ENCODE measurements at regions not wholly inside any gene's neighbourhood (a gene's known extent, or its start where the extent isn't known, plus 50 kb on each side); places are given as distances from the start of the nearest gene placed in this dataset.

- ATAC-seq (ENCODE audit: insufficient number of reproducible peaks, low FRiP score, low read depth) = no peak
Observed at GRCh38 chr18:78321402-78321801, 658.2 kb upstream of the SALL3 start.

GRCh38 chr18:78323453-78324197, 656.0 kb upstream of the SALL3 start:
- Histone ChIP-seq H3K36me3 (no peaks in the 10 kb centered on the region), H3K4me3 (no peak overlapping the region), H3K27me3 (replicated peaks; ENCODE audit: insufficient read depth) (no peaks in the 10 kb centered on the region), H3K9me3 (no peaks in the 10 kb centered on the region), H3K27ac (no peak overlapping the region), H3K4me1 (ENCODE audit: control insufficient read depth in 1 of 2, low read depth in 2 of 2) (no peaks in the 10 kb centered on the region)
- ATAC-seq (ENCODE audit: insufficient number of reproducible peaks, low FRiP score, low read depth) = no peak
- DNase-seq (ENCODE audit: low spot score) = no peak
- no peak for TF ChIP-seq CTCF (IDR thresholded peaks at IDR 0.05)

More at GRCh38 chr18:78321402-78321801, 658.2 kb upstream of the SALL3 start:
- H3K27me3 ChIP-seq (replicated peaks; ENCODE audit: insufficient read depth) = no peaks in the 10 kb centered on the region
- DNase-seq (ENCODE audit: low spot score) = no peak
- TF ChIP-seq CTCF (IDR thresholded peaks at IDR 0.05) = no peak
- H3K27ac ChIP-seq = no peak overlapping the region
- no peak overlapping the region for H3K4me3 ChIP-seq
- no peaks in the 10 kb centered on the region for H3K4me1 ChIP-seq (ENCODE audit: control insufficient read depth in 1 of 2, low read depth in 2 of 2)
- no peaks in the 10 kb centered on the region for H3K36me3 ChIP-seq
- no peaks in the 10 kb centered on the region for H3K9me3 ChIP-seq

GRCh38 chr18:78327643-78328042, 652.0 kb upstream of the SALL3 start:
- TF ChIP-seq CTCF (IDR thresholded peaks at IDR 0.05) = no peak
- no peaks in the 10 kb centered on the region for H3K9me3 ChIP-seq
- no peak for DNase-seq (ENCODE audit: low spot score)
- no peaks in the 10 kb centered on the region for H3K36me3 ChIP-seq
- no peak overlapping the region for H3K4me3 ChIP-seq
- no peak for ATAC-seq (ENCODE audit: insufficient number of reproducible peaks, low FRiP score, low read depth)
- H3K27me3 ChIP-seq (replicated peaks; ENCODE audit: insufficient read depth) = no peaks in the 10 kb centered on the region
- no peak overlapping the region for H3K27ac ChIP-seq
- H3K4me1 ChIP-seq (ENCODE audit: control insufficient read depth in 1 of 2, low read depth in 2 of 2) = no peaks in the 10 kb centered on the region

- Histone ChIP-seq H3K27ac (no peak overlapping the region), H3K27me3 (replicated peaks; ENCODE audit: insufficient read depth) (no peaks in the 10 kb centered on the region), H3K4me3 (no peak overlapping the region), H3K9me3 (no peaks in the 10 kb centered on the region), H3K36me3 (no peaks in the 10 kb centered on the region), H3K4me1 (ENCODE audit: control insufficient read depth in 1 of 2, low read depth in 2 of 2) (no peaks in the 10 kb centered on the region)
- TF ChIP-seq CTCF (IDR thresholded peaks at IDR 0.05) = no peak
- no peak for ATAC-seq (ENCODE audit: insufficient number of reproducible peaks, low FRiP score, low read depth)
- DNase-seq (ENCODE audit: low spot score) = no peak
Observed at GRCh38 chr18:78330766-78331165, 648.9 kb upstream of the SALL3 start.

GRCh38 chr18:78352910-78353309, 626.7 kb upstream of the SALL3 start:
- Histone ChIP-seq H3K27me3 (replicated peaks; ENCODE audit: insufficient read depth) (no peaks in the 10 kb centered on the region), H3K4me3 (no peak overlapping the region), H3K27ac (no peak overlapping the region), H3K4me1 (ENCODE audit: control insufficient read depth in 1 of 2, low read depth in 2 of 2) (no peaks in the 10 kb centered on the region), H3K9me3 (no peaks in the 10 kb centered on the region), H3K36me3 (no peaks in the 10 kb centered on the region)
- no peak for ATAC-seq (ENCODE audit: insufficient number of reproducible peaks, low FRiP score, low read depth)
- TF ChIP-seq CTCF (IDR thresholded peaks at IDR 0.05) = no peak
- DNase-seq (ENCODE audit: low spot score) = no peak
